GM23338 (cell line): ENCODE measurements at regions not wholly inside any gene's neighbourhood (a gene's known extent, or its start where the extent isn't known, plus 50 kb on each side); places are given as distances from the start of the nearest gene placed in this dataset.

Experiments
- CTCF ChIP-seq, 2 experiments: fragments of 200-600 bp in 1 of 2; sonication (generic) in 1 of 2; conservative IDR thresholded peaks; 2 replicates each; pipeline versions ENCODE4 v1.5.1 to v1.6.1; 2016 to 2017; ENCODE audit warnings: antibody characterized with exemption in 2 of 2, low read depth in 2 of 2, mild to moderate bottlenecking in 2 of 2, moderate library complexity in 1 of 2
- ETS1 ChIP-seq: IDR thresholded peaks from 2 replicates; pipeline ENCODE4 v1.6.1; 2016; ENCODE audit warnings: antibody characterized with exemption
- EZH2 ChIP-seq: fragments of 200-600 bp; sonication (generic); IDR thresholded peaks from one replicate; pipeline ENCODE4 v1.8.0; 2017; ENCODE audit warnings: antibody characterized with exemption, mild to moderate bottlenecking, low read depth; ENCODE audit not compliant: unreplicated experiment
- EZH2phosphoT487 ChIP-seq: fragments of 200-600 bp; sonication (generic); IDR thresholded peaks from one replicate; pipeline ENCODE4 v1.8.1; 2018; ENCODE audit warnings: antibody characterized with exemption; ENCODE audit not compliant: unreplicated experiment
- POLR2AphosphoS5 ChIP-seq: IDR thresholded peaks from 2 replicates; pipeline ENCODE4 v1.6.1; 2016; ENCODE audit warnings: antibody characterized with exemption, low read depth
- REST ChIP-seq: IDR thresholded peaks from one replicate; pipeline ENCODE4 v1.6.1; 2018; ENCODE audit warnings: antibody characterized with exemption; ENCODE audit not compliant: unreplicated experiment

GRCh38 chr9:115913696-115914095, 239.9 kb upstream of the PAPPA start:
- TF ChIP-seq CTCF (conservative IDR thresholded peaks at IDR 0.05; ENCODE audit: low read depth in 2 of 2) (no peak), POLR2AphosphoS5 (no peak), REST (no peak), EZH2 (no peak), EZH2phosphoT487 (no peak), ETS1 (no peak)
